Hematopoietic multipotent progenitor cell treated with erythropoietin and hydrocortisone succinate and interleukin-3 and kit ligand, for 6 days (in vitro differentiated cells): ENCODE measurements at regions not wholly inside any gene's neighbourhood (a gene's known extent, or its start where the extent isn't known, plus 50 kb on each side); places are given as distances from the start of the nearest gene placed in this dataset.
A peak's percentile ranks its signal among the peaks of the same experiment; 100 is the strongest.

Experiments
- DNase-seq: peaks from one replicate; pipeline ENCODE4 v3.0.0-alpha.2; 2015

GRCh38 chr4:167509551-167509950, 275.3 kb upstream of the SPOCK3 start:
- no peak for DNase-seq

- no peak for DNase-seq
These were observed 289.8 kb upstream of the SPOCK3 start for GRCh38 chr4:167524091-167524490.

GRCh38 chr4:167537761-167538160, 303.5 kb upstream of the SPOCK3 start:
- no peak for DNase-seq

GRCh38 chr4:167541286-167541685, 307.0 kb upstream of the SPOCK3 start:
- DNase-seq: no peak

DNA sequence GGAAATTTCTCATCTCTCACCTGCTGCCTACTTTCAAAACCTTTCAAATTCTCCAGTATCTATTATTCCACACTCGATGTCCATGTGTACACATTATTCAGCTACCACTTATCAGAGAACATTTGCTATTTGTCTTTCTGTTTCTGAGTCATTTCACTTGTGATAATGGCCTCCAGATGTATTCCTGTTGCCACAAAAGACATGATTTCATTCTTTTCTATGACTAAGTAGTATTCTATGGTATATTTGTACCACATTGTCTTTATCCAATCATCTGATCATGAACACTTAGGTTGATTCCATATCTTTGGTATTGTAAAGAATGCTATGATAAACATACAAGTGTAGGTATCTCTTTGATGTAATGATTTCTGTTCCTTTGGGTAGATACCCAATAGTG, 310.1 kb upstream of the SPOCK3 start:
- DNase-seq: no peak

DNA sequence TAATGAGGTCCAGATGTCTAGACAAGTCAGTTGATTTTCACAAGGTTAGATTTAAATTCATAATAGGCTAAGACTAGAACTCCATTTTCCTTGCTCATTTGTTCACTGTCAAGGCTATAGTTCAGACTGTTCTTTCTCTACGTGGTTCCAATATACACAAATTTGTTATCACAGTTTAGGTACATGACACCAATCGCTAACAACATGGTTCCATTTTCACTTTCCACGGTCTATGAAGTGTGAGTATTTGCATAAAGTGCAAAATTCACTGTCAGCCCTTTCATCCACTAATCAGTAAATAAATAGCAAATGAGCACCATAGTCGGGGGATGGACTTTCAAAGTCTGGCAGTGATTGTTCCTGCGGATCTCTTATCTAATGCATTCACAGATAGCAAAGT, 315.7 kb upstream of the SPOCK3 start:
- DNase-seq: no peak

- no peak for DNase-seq
These were observed 321.2 kb upstream of the SPOCK3 start for GRCh38 chr4:167555338-167556022.

DNA sequence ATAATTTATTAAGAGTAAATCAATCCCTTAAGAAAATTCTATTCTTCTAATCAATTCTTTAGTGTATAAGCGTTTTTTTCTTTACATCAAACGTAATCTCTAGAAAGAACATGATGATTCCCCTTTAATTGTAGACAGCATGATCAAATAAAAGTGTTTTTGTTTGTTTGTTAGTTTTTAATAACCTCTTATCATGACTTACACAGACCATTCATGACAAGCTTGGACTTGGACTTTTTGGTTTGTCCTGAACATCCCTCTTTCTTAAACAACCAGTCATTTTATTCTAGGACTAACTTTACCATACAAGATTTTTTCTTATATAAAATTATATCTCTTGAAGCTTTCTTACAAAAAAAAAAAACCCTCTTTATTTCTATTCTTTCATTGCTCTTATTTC, 344.6 kb upstream of the SPOCK3 start:
- DNase-seq: peak; percentile 3

DNA sequence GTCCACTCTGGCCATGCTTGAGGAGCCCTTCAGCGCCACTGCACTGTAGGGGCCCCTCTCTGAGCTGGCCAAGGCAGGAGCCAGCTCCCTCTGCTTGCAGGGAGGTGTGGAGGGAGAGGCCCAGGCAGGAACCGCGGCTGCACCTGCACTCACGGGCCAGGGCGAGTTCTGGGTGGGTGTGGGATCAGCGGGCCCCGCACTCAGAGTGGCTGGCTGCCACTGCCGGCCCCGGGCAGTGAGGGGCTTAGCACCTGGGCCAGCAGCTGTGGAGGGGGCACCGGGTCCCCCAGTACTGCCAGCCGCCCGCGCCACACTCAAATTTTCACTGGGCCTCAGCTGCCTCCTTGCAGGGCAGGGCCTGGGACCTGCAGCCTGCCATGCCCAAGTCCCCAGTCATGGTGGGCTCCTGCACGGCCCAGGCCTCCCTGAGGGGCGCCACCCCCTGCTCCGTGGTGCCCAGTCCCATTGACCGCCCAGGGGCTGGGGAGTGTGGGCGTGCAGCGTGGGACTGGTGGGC, 347.2 kb upstream of the SPOCK3 start:
- no peak for DNase-seq

GRCh38 chr4:167587361-167587760, 353.1 kb upstream of the SPOCK3 start:
- DNase-seq: no peak

DNA sequence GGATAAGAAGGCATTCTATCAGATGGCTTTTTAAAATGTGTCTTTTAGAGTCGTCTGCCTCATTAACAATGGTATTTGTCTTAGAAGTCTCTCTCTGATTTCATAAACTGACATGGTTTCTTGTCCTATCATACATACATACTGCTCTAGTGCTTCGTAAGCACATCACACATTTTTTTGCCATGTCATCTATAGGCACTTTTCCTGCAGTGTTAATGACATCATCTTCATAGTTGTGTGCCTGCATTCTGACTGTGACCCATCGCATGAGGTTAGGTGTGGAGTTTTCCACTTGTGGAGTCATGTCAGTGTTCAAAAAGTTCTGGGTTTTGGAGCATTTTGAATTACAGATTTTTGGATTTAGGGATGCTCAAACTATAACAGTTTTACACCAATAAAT, 361.6 kb upstream of the SPOCK3 start:
- no peak for DNase-seq

DNA sequence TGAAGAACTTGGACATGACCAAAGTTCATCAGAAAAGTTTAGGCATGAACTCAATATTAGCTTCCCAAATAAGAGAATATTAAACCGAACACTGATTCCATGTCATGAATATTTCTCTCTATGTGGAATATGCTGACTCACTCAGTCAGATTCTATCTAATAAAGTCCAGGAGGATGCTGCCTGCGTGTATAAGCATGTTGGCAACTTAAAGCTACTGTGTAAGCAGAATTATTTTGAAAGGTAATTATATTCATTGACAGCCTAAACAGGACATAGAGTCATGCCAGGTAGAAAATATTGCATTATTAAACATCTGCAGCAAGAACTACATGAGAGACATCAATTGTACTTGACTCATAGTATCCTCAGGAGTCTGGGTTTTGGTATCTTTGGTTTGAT, 367.9 kb upstream of the SPOCK3 start:
- DNase-seq: no peak

- DNase-seq: no peak
These were observed 372.3 kb upstream of the SPOCK3 start for GRCh38 chr4:167606551-167606950.

DNA sequence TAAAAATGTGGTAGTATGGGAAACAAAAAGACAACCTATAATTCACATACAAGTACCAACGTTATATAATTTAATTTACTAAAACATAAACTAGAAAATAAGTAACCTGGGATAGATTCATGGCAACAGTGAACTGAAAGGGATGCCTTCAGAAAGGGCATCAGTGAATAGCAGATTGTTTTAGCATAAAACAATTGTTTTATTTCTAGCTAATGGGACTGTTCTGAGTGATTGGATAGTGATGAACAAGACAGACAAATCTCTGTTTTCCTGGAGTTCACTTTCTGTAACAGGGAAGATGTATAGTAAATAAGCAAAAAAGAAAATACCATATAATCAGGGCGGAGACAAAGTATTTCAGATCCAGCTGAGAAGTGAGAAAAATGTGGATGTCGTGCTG, 379.1 kb upstream of the SPOCK3 start:
- DNase-seq: no peak

DNA sequence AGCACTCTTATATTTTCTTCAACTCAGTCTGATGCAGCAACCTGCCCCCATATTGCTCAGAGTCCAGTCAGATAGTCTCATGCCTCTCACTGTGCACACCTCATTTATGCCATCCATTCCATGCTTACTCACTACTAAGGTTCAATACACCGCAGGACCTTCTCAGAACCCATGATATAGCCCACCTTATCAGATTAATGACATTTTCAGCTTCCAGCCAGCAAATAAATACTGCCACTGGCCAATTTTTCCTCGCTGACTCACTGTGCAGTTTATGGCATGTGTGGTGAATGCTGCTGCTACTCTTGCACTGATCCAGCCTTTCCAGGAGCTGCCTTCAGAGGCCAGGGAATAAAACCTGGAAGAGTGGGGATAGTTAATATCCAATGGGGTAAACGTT, 380.6 kb upstream of the SPOCK3 start:
- DNase-seq: no peak

GRCh38 chr4:167616476-167616875, 382.2 kb upstream of the SPOCK3 start:
- DNase-seq: no peak

- DNase-seq: peak; percentile 73
These were observed 388.4 kb upstream of the SPOCK3 start for GRCh38 chr4:167622481-167623240.

DNA sequence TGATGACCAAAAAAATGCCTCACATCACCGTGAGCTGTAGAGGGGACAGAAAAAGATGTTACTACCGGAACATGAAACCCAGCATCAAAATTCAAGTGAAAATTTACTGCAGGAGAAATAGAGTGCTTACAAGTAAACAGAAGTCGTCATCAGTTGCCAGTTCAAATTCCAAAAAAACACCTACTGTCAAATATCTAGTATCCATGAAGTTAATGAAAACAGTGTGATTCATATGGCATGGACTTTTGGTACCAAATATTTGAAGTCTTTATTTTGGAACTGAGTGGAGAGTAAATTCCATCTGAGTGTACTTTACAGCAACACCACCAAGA, 388.9 kb upstream of the SPOCK3 start:
- DNase-seq: no peak

GRCh38 chr4:167629272-167629671, 395.0 kb upstream of the SPOCK3 start:
- no peak for DNase-seq

DNA sequence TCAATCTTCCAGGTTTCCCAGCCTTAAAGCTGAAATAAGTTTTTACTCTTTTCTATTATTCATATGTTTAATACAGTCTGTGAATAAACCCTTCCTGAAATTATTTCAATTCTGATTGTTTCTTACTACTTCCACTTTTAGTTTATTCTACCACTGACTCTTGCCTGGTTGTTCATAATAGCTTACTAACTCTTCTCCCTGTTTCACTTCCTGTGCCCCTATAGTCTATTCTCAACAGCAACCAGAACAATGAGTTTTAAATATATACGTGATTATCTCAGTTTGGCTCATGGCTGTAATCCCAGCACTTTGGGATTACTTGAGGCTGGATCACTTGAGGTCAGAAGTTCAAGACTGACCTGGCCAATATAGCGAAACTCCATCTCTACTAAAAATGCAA, 408.0 kb upstream of the SPOCK3 start:
- DNase-seq: no peak

GRCh38 chr4:167645358-167645757, 411.1 kb upstream of the SPOCK3 start:
- DNase-seq: no peak

- no peak for DNase-seq
These were observed 418.0 kb upstream of the SPOCK3 start for GRCh38 chr4:167652267-167652666.

GRCh38 chr4:167688660-167689142, 403.6 kb upstream of the ANXA10 start:
- DNase-seq: no peak

DNA sequence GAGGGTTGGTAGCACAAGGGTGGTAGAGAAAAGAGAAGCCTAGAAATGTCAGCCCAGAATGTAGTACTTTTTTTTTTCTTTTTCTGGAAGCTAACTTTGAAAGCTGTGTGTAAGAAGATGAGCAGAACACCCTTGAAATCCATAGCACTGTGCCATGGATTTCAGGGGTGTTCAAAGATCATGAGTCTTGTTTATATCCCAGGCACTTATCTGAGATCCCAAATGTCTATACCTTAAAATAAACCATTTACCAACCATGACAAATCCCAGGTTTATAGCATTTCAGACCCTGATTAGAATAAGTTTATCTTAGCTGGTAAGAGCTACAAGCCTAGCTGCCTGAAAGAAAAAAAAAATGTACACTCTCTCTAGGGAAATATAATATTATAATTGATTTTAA, 389.9 kb upstream of the ANXA10 start:
- DNase-seq: no peak

GRCh38 chr4:167711517-167711916, 380.8 kb upstream of the ANXA10 start:
- DNase-seq: no peak
